ENCODE measurements at regions not wholly inside any gene's neighbourhood (a gene's known extent, or its start where the extent isn't known, plus 50 kb on each side); places are given as distances from the start of the nearest gene placed in this dataset.

DNA sequence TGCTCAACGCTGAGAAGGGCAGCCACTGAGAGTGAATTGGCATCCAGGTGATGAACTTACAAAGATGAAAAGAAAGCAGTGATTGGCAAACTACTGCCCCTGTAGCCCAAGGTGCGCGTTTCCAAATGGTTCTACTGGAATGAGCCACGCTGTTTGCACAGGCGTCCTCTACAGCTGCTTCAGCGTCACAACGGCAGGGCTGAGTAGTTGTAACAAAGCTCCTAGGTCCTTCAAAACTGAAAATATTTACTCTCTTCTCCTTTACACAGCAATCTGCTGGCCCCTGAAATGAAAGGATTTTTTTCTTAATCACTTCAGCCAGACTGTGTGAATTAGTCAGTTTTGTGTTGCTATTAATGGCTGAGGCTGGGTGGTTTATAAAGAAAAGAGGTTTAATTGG lies 107.2 kb upstream of the FOXF1 start:
- DNase-seq (ENCODE audit: low read depth in 2 of 2), result no peak

DNA sequence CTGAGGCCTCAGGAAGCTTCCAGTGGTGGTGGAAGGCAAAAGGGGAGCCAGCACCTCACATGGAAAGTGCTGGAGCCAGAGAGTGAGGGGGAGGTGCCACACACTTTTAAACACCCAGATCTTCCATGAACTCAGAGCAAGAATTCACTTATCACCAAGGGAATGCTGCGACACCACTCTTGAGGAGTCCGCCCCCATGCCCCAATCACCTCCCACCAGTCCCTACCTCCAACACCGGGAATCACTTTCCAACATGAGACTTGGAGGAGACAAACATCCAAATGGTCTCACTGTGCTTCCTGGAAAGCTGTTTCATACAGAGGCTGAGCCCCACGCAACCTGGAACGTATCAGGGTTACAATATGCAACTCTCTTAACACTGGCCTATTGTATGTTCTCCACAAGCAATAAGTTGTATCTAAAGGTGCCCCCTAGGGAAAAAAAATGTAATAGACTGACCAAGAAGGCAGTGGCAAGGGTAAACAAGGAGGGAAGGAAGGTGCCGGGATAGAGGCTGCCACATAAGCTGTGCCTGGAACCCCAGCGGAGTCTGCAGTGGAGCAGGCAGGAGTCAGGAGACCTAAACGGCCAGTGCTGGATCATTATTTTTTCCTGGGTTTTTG lies 106.7 kb upstream of the FOXF1 start:
- no peak for DNase-seq (ENCODE audit: low read depth in 2 of 2)

DNA sequence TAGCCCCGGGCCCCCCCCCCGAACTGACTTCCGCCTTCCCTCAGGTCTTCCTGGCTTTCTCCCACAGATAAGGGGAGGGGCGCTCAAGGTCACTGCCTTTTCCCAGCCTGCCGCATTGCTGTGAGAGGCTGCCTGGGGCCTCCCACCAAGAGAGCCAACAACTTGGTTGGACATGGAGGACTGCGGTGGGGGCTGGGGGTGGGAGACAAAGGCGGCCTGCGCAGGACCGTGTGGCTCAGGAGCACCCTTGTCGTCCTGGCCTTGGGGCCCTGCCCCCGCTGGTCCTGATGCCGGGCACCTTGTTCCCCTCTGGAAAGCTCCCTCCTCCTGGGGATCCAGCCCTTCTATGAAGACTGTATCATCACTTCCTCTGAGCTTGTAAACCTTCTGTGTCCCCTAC lies 105.6 kb upstream of the FOXF1 start:
- DNase-seq (ENCODE audit: low read depth in 2 of 2), result no peak

DNA sequence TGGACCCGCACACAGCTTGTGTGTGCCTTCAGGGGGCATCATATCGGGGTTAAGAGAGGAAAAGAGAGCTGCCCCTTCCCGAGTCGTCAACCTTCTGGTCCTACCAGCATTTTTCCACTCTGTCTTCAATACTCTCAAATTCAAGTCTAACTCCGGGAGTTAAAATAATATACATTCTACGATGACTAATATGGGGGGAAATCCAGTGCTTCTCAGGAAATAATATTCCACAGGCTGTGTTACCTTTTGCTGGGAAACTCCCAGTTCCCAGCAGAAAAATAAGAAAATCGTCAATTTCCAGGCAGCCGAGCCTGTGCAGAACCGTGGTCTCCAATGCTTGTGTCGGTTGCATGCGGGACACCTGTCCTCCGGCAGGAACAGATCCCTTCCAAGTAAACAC lies 105.0 kb upstream of the FOXF1 start:
- no peak for DNase-seq (ENCODE audit: low read depth in 2 of 2)

DNA sequence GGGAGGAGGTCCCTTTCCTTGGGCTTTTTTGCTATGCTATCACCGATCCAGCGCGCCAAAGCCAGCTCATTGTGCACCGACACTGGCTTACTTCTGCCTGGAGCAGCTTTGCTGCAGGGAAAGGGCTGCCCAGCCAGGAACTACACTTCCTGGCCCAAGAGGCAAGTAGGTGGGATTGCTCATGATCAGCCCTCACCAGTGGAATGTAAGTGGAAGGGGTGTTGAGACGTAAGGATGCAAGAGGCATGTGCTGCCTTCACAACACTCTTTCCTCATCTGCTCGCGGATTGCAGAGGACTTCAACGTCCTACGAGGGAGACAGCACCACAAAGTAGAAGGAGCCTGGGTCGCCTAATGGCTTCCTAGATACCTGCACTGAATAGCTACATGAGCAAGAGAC lies 104.3 kb upstream of the FOXF1 start:
- DNase-seq (ENCODE audit: low read depth in 2 of 2), result no peak

DNA sequence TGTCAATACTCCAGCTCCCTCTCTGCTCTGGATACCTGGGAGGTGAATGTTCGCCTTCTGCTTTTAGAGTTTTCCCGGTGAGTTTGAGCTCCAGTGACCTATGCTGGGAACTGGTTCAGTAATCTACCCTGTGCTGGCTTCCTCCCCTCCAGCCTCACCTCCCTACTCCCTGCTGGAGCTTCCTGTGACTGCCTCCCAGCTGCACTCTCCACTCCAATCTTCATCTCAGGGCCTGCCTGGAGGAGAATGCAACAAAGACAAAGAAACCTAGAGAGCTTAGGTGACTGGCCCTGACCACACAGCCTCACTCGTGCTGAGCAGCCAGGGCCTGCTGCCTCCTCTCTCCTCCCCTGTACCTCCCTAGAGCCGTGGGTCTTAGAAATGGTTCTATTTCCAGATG lies 101.6 kb upstream of the FOXF1 start:
- no peak for DNase-seq (ENCODE audit: low read depth in 2 of 2)

DNA sequence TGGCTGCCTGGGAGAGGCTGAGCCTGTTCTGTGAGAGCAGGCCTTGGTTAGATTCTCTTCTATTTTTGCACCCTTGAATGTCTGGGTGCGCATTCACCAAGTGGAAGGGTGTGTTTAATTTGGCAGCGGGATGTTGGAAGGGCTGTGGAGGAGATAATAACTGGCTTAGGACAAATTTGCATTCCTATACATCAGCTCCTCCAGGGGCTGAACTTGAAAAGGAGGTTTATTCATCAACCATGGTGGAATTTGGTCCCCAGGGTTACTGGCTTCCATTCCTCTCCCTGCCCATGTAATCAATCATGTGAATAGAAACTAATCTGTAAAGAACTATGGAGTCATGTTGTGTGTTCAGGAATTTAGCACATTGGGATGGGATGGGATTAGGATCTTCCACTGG lies 100.2 kb upstream of the FOXF1 start:
- no peak for DNase-seq (ENCODE audit: low read depth in 2 of 2)

DNA sequence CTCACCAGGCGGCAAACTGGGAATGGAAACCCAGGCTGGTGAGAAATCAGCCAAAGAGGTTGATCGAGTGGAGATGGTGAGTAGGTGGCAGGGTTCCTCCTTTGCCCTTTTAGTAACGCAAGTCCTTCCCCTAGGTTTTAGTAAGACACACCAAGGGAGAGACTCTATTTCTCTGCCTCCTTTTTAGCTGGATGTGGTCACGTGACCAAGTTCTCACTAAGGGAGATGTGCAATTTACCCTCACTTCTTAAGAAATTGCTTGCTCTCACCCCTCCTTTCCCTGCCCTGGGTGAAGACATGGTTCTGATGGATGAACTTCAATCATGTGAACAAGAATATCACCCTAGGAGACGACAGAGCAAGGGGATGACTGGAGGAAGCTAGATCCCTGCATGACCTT lies 99.8 kb upstream of the FOXF1 start:
- DNase-seq (ENCODE audit: low read depth in 2 of 2), result no peak

DNA sequence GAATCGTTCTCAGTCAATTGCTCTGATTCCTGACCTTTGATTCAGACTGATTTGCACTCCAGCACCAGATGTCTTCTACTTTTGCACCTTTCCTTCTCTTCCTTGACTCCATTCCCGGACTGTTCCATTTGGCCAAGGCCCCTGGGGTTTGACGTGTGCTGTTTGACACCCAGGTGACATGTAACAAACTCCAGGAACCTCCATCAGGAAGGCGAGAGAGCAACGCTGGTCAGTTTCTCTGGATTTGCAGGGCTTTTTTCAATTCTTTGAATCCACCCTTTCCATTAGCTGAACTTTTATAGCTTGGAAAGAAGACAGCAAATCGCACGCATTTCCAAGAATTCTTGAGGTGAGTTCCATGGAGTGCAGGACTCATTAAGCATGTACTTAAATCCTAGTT lies 98.4 kb upstream of the FOXF1 start:
- DNase-seq (ENCODE audit: low read depth in 2 of 2), result no peak

DNA sequence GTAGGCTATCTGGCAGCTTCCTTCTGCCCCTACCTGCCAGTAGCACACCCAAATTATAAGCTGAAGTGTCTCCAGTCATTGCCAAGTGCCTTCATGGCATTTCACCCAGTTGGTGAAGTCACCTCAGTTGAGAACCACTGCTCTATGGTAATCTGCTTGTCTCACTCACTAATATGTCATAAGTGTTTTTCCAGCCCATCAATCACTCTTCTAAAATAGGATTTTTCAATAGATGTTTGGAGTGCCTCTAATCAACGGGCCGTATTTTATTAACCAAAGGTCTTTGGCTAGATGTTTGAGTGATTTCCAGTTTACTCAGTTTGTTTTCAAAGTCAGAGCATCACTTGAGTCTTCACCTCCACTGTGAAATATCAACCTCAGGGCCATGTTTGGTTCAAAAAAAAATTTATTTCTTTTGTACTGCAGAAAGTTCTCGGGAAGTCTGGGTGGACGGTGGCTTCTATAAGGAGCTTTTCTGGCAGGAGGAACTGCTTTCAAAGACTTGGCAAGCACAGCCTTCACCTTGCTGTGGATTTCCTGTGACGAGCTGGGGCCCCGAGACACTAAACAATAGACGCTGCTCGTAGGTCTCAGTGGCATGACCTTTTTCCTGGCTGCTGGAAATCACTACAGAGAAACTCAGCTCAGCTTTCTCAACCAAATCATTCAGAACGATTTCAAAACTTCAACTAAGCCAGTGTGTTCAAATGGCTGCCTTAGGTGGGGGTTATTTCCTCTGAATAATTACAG lies 95.2 kb upstream of the FOXF1 start:
- DNase-seq (ENCODE audit: low read depth in 2 of 2), result no peak

DNA sequence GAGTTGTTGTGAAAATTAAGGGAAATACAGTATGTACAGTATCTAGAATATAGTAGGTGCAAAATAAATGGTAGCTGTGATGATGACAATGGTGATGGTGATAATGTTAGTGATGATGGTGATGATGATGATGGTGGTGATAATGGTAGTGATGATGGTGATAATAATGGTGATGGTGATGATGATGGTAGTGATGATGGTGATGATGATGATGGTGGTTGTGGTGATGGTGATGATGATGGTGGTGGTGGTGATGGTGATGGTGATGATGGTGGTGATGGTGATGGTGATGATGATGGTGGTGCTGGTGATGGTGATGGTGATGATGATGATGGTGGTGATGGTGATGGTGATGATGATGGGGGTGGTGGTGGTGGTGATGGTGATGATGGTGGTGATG lies 91.3 kb upstream of the FOXF1 start:
- DNase-seq (ENCODE audit: low read depth in 2 of 2), result no peak

DNA sequence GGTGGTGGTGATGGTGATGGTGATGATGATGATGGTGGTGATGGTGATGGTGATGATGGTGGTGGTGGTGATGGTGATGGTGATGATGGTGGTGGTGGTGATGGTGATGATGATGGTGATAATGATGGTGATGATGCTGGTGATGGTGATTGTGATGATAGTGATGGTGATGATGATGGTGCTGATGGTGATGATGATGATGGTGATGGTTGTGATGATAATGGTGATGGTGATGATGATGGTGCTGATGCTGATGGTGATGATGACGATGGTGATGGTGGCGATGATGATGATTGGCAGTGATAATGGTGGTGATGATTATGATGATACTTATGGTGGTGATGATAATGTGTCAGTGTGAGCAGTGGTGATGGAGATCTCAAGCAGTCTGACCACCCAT lies 90.8 kb upstream of the FOXF1 start:
- no peak for DNase-seq (ENCODE audit: low read depth in 2 of 2)

DNA sequence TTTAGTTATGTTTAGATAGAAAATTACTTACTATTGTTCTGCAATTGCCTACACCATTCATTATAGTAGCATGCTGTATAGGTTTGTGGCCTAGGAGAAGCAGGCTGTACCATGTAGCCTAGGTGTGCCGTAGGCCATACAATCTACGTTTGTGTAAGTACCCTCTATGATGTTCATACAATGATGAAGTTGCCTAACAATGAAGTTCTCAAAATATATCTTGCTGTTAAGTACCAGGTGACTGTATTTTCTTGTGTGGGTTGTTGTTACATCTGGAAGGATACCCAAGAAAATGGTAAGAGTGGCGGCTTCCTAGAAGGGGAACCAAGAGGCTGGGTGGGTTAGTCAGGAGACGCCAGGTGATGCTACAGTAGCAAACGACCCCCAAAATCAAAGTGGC lies 88.3 kb upstream of the FOXF1 start:
- no peak for DNase-seq (ENCODE audit: low read depth in 2 of 2)

DNA sequence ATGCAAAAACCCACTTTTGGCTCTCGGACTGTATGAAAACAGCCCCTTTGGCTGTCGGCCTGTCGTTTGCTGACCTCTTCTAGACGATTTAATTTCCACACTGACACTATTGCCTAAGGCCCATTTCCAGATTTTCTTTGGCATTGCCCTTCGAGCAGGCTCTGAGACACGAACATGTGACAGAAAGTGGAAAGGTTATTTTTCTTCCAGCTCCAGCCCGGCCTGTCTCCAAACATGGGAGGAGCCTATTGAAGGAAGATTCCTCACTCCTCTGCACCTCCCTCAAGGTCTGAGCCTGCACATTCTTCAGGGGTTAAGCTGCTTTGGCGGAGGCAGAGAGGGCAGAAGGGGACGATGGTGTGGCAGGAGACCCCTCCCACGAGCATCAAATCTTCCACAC lies 85.9 kb upstream of the FOXF1 start:
- DNase-seq (ENCODE audit: low read depth in 2 of 2), result no peak

DNA sequence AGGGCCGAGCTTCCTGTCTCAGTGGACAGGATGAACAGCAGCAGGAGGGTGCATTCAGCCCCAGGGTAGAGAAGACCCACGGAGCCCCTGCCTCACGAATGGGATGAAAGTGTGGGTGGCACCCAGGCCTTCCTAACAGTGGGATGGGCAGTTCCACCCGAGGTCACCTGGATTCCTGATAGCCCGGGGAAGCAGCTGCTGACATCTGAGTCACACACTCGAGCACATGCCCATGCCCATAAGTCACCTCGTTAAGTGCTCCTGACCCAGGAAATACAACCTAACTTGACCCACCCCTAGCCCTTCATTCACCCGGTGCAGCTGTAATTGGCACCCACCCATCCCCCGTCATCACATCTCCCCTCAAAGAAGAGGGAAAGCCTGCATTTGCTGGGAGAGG lies 85.3 kb upstream of the FOXF1 start:
- DNase-seq (ENCODE audit: low read depth in 2 of 2), result no peak

DNA sequence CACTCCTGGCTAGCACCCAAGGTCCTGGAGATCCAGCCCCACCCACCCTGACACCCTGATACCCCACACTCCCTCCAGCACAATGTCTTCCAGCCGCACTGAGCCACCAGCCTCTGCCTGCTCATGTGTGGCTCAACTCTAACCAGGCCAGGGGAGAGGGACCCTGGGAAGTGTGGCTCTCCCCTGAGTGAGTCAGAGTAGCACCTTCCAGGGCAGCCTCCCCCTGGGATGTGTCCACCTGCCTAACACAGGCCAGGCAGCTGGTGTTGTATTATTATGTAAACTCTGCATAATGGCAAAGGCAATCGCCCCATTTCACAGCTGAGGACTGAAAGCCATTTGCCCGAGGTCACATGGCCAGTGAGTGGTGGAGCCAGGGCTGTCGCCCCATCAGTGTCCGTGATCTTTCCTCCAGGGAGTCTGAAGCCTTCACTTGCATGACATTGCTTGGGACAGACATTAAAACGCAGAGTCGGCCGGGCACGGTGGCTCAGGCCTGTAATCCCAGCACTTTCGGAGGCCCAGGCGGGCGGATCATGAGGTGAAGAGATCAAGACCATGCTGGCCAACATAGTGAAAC lies 84.2 kb upstream of the FOXF1 start:
- no peak for DNase-seq (ENCODE audit: low read depth in 2 of 2)

DNA sequence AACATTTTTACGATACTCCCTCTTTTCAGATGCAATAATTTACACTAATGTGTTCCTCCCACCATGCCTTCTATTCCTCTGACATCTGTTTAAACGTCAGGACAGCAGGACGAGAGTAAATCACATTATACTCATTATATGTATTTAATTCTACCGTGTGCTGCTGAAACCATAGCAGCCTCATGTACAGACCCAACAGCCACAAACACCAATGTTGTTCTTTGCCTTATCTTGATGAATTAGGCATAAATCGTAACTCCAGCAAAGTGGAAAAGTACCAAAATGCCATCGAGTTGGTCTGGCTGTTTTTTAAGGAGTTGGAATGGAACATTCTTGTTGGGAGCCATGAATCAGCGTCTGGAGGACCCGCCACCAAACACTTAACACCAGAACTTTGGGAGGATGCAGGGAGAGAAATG lies 82.9 kb upstream of the FOXF1 start:
- no peak for DNase-seq (ENCODE audit: low read depth in 2 of 2)

DNA sequence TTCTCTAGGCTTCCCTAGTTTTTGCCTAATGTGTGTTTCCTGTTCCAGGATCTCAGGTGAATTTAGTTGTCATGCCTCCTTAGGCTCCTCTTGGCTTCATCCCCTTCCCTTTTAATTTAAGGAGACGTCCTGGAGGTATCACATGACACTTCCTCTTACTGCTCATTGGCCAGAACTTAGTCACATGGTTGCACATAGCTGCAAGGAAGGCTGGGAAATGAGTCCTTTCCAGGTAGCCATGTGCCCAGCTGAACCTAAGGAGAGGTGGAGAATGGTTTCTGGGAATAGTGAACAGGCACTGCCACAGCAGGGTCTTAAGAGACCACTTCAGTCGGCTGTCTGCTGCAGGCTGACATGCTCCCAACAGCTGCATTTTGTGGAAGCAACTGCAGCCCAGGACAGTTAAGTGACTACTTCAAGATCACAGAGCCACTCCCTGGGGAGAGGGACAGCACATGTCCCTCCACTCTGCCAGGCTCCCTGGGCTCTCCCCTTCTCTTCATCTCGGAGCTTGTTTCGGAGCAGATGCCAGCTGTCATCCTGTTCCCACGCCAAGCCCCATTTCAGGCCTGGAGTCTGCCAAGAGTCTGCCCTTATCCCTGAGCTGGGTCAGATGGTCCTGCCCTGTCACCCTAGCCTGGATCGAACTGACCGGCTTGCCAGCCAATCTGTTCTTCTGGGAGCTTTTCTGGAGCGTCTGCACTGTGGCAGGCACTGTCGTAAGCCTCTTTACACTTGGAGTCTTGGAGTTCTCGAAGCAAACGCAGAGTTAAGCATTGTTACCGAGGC lies 81.4 kb upstream of the FOXF1 start:
- DNase-seq (ENCODE audit: low read depth in 2 of 2), result no peak

DNA sequence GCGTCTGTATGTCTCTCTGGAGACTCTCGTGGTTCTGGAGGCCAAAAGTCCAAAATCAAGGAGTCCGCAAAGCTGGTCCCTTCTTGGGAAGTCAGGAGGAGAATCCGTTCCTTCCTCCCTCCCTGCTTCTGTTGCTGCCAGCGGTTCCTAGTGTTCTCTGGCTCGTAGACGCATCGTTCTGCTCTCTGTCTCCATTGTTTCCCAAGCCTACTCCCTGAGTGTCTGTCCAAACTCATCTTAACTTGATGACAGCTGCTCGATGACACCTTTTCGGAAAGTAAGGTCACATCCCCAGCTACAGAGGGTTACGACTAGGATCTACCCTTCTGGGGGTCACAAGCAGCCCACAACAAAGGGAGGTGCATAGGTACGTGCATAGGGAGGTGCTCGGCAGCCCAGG lies 80.7 kb upstream of the FOXF1 start:
- no peak for DNase-seq (ENCODE audit: low read depth in 2 of 2)

DNA sequence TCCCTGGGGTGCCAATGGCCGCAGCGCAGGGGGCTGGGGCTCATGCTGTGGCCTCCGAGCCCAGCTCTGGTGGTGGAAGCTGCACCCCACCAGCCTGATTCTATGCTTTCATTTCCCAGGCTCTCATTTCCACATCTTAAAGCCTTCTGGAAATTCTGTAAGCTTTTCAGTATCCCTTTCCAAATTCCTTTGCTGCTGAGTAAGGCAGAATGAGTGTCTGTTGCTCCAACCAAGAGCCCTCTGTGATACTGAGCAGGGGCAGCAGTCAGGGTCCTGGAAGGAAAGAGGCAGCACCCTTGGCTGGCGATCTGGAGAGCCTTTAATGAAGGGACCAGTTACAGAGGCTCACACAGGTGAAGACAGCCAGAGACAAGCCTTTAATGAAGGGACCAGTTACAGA lies 79.5 kb upstream of the FOXF1 start:
- no peak for DNase-seq (ENCODE audit: low read depth in 2 of 2)

DNA sequence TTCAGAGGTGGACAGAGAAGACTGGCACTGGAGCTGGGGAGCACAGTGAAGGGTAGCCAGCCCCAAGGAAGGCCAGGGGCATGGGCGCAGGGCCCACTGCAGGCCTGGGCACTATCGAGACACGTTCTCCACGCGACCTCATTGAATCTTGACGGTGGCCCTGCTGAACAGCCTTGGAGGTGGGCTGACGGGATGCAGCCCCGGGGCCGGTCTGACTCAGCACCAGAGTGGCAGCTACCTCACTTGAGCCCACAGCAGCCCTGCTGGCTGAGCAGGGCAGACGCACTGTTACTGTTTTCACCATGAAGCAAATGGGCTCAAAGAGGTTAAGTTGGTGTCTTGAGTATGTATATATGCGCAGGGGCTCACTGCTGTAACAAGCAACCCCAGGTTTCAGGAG lies 78.8 kb upstream of the FOXF1 start:
- no peak for DNase-seq (ENCODE audit: low read depth in 2 of 2)

DNA sequence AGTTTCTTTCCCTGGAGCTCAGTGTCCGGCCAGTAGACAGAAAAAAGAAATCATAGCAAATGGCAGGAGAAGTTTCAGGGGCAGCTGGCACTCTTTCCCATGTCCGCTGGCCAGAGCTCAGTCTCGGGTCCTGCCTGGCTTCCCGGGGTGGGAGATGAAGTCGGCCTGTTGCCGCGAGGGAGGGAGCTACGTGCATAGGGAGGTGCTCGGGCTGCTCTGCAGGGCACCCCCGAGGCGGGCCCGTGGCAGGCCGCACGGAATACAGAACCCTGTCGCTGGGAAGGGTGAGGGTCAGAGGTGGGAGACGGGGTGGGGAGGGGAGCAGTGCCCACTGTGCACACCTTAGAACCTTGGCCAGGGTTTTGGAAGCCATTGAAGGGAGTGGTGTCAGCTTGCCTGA lies 78.3 kb upstream of the FOXF1 start:
- no peak for DNase-seq (ENCODE audit: low read depth in 2 of 2)

DNA sequence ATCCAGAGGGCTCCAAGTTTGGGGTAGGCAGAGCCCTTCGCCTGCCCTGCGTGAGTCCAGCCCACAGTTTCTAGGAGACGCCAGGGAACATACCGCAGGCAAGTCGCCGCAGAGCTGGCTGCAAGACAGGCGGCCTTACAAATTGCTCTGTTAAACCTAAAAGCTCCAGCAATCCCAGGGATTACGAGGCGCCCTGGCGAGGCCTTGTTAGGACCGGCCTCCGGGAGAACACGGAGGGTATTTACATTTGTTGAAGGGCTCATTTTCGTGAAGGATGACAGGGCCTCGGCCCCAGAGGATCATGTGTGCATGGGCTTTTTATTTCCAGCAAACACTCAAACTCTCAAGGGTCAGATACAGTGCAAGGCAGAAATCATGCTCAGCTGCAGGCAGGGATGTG lies 77.6 kb upstream of the FOXF1 start:
- DNase-seq (ENCODE audit: low read depth in 2 of 2), result no peak
